ENCODE measurements at regions not wholly inside any gene's neighbourhood (a gene's known extent, or its start where the extent isn't known, plus 50 kb on each side); places are given as distances from the start of the nearest gene placed in this dataset.
A peak's percentile ranks its signal among the peaks of the same experiment; 100 is the strongest.
"Not testable (repeated sequence)": the region's sequence is repeated elsewhere in the genome, so short reads cannot be mapped to it uniquely, and the experiment has no call there.

DNA sequence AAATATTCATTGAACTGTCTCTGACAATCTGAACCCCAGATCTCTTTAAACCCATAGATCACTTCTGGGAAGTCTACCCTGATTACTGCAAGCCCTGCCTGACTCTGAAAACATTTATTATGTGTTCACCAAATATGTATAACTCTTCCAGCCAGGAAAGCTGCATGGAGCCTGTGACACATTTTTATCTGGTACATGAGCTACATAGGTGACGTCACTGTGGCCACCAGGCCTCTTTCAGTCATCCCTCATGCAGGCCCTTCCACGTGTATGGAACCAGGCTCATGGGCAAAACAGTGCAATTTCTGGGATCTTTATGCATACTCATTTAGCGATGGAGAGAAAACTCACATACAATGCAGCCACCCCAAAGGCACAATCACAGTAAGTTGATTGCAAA is 133.9 kb upstream of the NUPR2 start:
- 0 to 60% (median 0%) methylated on average over 1 to 3 of the region's 3 CpGs; no CpG with 5 or more reads in 5 of the 10 experiments for WGBS, 10 experiments
- H3K27ac ChIP-seq: no peak overlapping the region
- ATAC-seq (replicated peaks in 6 of 8): no peak
- in situ Hi-C loops (cut with MboI; ENCODE audit: low pct_unique_long_range_greater_than_20kb in 2 of 9, low sequenced_read_pairs in 9 of 9, unreplicated experiment in 9 of 9): no loop called here
- H3K4me3 ChIP-seq: no peak overlapping the region
- H3K4me1 ChIP-seq (replicated peaks in 1 of 2): no peaks in the 10 kb centered on the region

DNA sequence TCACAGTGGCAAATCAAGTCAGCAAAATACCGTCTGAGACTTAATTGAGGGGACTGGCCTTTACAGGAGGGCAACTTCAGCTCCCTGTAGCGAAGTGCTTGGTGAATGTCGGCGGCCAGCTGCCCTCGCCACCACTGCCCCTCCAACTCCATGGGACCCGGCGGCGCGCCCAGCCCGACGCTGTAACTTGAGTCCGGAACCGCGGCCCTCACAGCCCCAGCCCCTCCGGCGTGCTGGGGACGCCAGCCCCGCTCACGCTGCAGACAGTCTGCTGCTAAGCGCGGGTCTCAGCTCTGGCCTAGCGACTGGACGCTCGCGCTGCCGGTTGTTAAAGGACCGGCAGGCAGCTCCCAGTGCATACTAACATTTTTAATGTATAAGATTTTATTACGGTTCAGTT is 113.4 kb upstream of the NUPR2 start:
- 4 to 100% (median 72%) methylated on average over 1 to 14 of the region's 28 CpGs; no CpG with 5 or more reads in 1 of the 10 experiments for WGBS, 10 experiments
- in situ Hi-C loops (cut with MboI; ENCODE audit: low pct_unique_long_range_greater_than_20kb in 2 of 9, low sequenced_read_pairs in 9 of 9, unreplicated experiment in 9 of 9): no loop called here

DNA sequence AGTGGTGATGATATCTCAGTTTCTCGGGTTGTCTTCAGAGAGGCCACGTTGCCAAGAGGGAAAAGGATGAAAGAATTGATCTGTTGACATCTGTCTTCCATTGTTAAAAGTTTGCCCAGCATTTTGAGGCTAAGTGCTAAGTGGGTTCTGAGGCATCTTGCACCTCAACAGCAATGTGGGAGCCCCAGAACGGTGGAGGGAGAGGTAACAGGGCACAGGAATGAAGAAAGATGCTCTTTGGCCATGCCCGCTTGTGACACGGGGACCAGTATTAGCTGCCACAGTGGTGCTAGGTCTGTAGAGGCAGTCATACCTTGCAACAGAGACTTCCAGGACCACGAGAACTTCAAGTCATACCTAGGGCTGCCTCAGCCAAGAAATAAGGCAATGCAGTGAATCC is 106.6 kb upstream of the NUPR2 start:
- in situ Hi-C loops (cut with MboI; ENCODE audit: low pct_unique_long_range_greater_than_20kb in 2 of 9, low sequenced_read_pairs in 9 of 9, unreplicated experiment in 9 of 9): no loop called here
- no peaks in the 10 kb centered on the region for H3K4me1 ChIP-seq (replicated peaks in 1 of 2)
- no peak overlapping the region for H3K4me3 ChIP-seq
- WGBS, 10 experiments: 0 to 100% (median 34%) methylated on average over 1 to 5 of the region's 6 CpGs
- no peak overlapping the region for H3K27ac ChIP-seq
- no peak for ATAC-seq (replicated peaks in 6 of 8)

More for the DNA sequence above, 113.4 kb upstream of the NUPR2 start:
- no peak for ATAC-seq (replicated peaks in 6 of 8)
- no peaks in the 10 kb centered on the region for H3K4me1 ChIP-seq (replicated peaks in 1 of 2)
- H3K4me3 ChIP-seq: no peak overlapping the region
- no peak overlapping the region for H3K27ac ChIP-seq

DNA sequence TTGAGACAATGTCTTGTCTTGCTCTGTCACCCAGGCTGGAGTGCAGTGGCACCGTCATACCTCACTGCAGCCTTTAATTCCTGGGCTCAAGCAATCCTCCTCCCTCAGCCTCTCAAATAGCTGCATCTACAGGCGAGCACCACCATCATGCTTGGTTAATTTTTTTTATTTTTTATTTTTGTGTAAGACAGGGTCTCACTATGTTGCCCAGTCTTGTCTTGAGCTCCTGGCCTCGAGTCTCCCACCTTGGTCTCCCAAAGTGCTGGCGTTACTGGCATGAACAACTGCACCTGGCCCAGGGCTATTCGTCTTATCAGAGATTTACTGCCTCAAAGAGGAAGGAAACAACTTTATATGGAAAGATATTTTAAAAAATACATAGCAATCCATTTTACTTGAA is 102.8 kb upstream of the NUPR2 start:
- H3K4me1 ChIP-seq (replicated peaks in 1 of 2): no peaks in the 10 kb centered on the region
- H3K4me3 ChIP-seq: no peak overlapping the region
- in situ Hi-C loops (cut with MboI; ENCODE audit: low pct_unique_long_range_greater_than_20kb in 2 of 9, low sequenced_read_pairs in 9 of 9, unreplicated experiment in 9 of 9): no loop called here
- no peak for ATAC-seq (replicated peaks in 6 of 8)
- 0 to 33% (median 6%) methylated on average over 1 to 4 of the region's 5 CpGs; no CpG with 5 or more reads in 1 of the 10 experiments for WGBS, 10 experiments
- H3K27ac ChIP-seq: no peak overlapping the region

DNA sequence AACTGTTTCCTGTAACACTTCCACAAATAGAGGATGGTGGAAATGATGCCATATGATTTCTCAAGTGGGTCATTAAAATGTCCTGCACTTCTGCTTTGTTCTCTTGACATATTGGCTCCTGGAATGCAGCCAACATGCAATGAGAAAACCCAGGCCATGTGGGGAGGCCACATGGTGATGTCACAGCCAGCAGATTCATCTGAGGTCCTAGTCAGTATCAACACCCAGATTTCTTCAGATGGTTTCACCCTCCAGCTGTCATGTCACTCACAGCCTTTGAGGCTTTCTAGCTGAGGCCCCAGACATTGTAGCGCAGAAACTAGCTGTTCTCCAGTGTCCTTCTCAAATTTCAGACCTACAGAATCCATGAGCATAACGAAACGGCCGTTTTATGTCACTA is 102.3 kb upstream of the NUPR2 start:
- 0 to 78% (median 15%) methylated on average over 3 to 4 of the region's 4 CpGs; no CpG with 5 or more reads in 6 of the 10 experiments for WGBS, 10 experiments
- no peak overlapping the region for H3K27ac ChIP-seq
- H3K4me1 ChIP-seq (replicated peaks in 1 of 2): no peaks in the 10 kb centered on the region
- no peak overlapping the region for H3K4me3 ChIP-seq
- in situ Hi-C loops (cut with MboI; ENCODE audit: low pct_unique_long_range_greater_than_20kb in 2 of 9, low sequenced_read_pairs in 9 of 9, unreplicated experiment in 9 of 9): no loop called here
- ATAC-seq (replicated peaks in 6 of 8): no peak

DNA sequence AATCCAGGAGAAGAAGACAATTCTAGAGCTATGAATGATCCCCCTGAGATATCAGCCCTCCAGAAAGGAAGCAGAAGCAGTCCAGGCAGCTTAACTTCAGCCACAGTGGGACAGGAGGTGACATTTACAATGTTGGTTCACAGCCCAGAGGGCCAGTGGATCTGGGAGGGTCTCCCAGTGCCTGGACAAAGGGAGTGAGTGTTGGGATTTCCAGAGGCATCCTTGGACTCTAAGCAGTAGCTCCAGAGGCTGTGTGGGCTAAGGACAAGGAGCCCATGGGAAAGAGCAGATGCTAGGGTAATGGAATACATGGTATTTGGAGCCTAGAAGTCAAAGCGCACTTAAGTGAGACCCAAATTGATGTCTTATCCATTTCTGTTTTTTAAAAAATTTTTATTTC is 97.4 kb upstream of the NUPR2 start:
- ATAC-seq (replicated peaks in 6 of 8): no peak
- Histone ChIP-seq H3K27ac (no peak overlapping the region), H3K4me3 (no peak overlapping the region), H3K4me1 (replicated peaks in 1 of 2) (no peaks in the 10 kb centered on the region)
- 20 to 100% (median 69%) methylated on average over 1 of the region's 1 CpG; no CpG with 5 or more reads in 6 of the 10 experiments for WGBS, 10 experiments
- in situ Hi-C loops (cut with MboI; ENCODE audit: low pct_unique_long_range_greater_than_20kb in 2 of 9, low sequenced_read_pairs in 9 of 9, unreplicated experiment in 9 of 9): no loop called here

DNA sequence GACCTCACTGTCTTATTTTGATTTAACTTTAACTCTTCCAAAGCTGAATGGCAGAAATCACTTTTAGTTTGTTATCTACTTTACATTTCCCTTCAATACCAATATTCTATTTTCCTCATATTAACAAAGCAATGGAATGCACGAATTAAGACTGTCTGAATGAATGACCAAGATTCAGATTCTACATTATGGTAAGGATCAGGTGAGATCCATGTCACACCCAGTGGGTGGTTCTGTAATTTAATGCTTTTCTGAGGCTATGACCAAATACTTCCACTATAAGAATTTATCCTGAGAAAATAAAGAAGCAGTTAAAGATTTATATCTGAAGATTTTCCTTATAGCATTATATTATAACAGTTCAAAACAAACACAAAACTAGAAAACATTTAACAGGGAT is 90.2 kb upstream of the NUPR2 start:
- ATAC-seq (replicated peaks in 6 of 8): no peak
- in situ Hi-C loops (cut with MboI; ENCODE audit: low pct_unique_long_range_greater_than_20kb in 2 of 9, low sequenced_read_pairs in 9 of 9, unreplicated experiment in 9 of 9): no loop called here
- no peak overlapping the region for H3K4me3 ChIP-seq
- no peak overlapping the region for H3K27ac ChIP-seq
- 0 to 22% (median 0%) methylated on average over 1 of the region's 1 CpG; no CpG with 5 or more reads in 3 of the 10 experiments for WGBS, 10 experiments
- no peaks in the 10 kb centered on the region for H3K4me1 ChIP-seq (replicated peaks in 1 of 2)

DNA sequence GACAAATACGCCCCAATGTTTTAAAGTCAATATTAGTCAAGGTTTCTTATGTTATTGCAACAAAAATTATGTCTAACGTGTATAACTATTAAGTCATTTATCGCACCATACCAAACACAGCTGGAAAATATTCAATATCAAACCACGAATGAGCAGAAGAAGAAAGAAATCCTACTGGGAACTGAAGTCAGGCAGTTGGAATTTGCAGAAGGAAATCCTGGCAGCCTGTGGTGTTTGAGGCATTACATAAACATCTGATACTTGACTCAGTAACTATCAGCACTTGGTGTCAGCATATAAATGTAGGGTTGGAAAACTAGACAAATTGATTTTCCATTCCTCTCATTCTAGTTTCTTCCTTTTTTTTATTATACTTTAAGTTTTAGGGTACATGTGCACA is 83.4 kb upstream of the NUPR2 start:
- no peak overlapping the region for H3K4me3 ChIP-seq
- 12 to 57% (median 27%) methylated on average over 1 to 4 of the region's 4 CpGs; no CpG with 5 or more reads in 1 of the 10 experiments for WGBS, 10 experiments
- no peak overlapping the region for H3K27ac ChIP-seq
- ATAC-seq (replicated peaks in 6 of 8): no peak
- no peaks in the 10 kb centered on the region for H3K4me1 ChIP-seq (replicated peaks in 1 of 2)
- in situ Hi-C loops (cut with MboI; ENCODE audit: low pct_unique_long_range_greater_than_20kb in 2 of 9, low sequenced_read_pairs in 9 of 9, unreplicated experiment in 9 of 9): no loop called here

DNA sequence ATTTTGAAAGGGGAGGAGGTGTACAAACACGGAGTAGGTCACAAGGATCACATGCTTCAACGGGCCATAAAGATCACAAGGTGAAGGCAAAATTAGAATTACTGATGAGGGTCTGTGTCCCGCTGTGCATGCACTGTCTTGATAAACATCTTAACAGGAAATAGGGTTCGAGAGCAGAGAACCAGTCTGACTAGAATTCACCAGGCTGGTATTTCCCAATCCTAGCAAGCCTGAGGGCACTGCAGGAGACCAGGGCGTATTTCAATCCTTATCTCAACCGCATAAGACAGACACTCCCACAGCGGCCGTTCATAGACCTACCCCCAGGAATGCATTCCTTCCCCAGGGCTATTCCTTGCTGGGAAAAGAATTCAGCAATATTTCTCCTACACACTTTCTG is 80.0 kb upstream of the NUPR2 start:
- H3K4me3 ChIP-seq; in situ Hi-C loops (cut with MboI; ENCODE audit: low pct_unique_long_range_greater_than_20kb in 2 of 9, low sequenced_read_pairs in 9 of 9, unreplicated experiment in 9 of 9); H3K4me1 ChIP-seq (replicated peaks in 1 of 2); ATAC-seq (replicated peaks in 6 of 8); H3K27ac ChIP-seq: not testable (repeated sequence)
- 0 to 67% (median 33%) methylated on average over 1 to 8 of the region's 8 CpGs; no CpG with 5 or more reads in 1 of the 10 experiments for WGBS, 10 experiments

DNA sequence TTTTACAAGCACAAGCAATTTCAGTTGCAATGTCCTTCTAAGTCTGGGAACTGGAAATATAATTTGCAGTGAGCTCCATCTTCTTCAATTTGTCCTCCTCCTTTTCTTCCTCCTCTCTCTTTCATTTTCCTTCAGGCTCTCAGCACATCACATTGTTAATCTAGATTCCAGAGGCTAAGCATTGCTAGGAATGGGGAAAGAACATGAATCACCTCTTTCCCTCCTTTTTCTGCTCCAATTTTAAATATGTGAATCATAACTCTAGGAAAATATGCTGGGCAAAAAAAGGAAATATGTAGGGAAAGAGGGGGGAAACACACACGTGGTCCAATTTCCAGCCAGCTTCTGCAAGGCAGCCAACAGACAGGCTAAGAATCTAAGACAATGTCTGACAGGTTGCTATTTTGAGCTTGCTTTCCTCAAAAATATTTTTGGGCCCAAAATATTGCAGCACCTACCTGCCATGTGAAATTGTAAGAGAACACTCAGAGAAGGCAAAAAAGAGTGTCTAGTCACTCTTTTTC is 72.7 kb upstream of the NUPR2 start:
- 0% methylated on average over 1 of the region's 1 CpG; no CpG with 5 or more reads in 6 of the 10 experiments for WGBS, 10 experiments
- ATAC-seq (replicated peaks in 6 of 8): no peak
- in situ Hi-C loops (cut with MboI; ENCODE audit: low pct_unique_long_range_greater_than_20kb in 2 of 9, low sequenced_read_pairs in 9 of 9, unreplicated experiment in 9 of 9): no loop called here
- Histone ChIP-seq H3K4me3 (no peak overlapping the region), H3K4me1 (replicated peaks in 1 of 2) (no peaks in the 10 kb centered on the region), H3K27ac (no peak overlapping the region)

DNA sequence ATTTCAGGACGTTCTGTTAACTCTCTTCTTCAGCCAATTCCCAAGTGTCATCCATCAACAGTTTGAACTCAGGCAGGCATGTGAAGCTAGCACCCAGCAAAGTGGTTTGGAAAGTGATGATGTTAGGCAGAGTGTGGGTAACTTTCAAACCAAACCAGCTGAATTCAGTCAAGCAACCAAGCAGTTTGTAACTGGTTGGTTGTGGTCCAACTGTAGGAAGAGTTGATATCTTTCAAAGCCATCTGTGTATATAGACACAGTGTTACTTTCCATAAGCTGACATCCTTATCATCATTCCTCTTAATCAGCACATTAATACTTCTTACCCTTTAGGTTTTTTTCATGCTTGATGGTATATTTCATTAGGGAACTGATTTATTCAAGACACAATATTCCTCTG is 72.2 kb upstream of the NUPR2 start:
- 0% methylated on average over 1 of the region's 1 CpG; no CpG with 5 or more reads in 4 of the 10 experiments for WGBS, 10 experiments

DNA sequence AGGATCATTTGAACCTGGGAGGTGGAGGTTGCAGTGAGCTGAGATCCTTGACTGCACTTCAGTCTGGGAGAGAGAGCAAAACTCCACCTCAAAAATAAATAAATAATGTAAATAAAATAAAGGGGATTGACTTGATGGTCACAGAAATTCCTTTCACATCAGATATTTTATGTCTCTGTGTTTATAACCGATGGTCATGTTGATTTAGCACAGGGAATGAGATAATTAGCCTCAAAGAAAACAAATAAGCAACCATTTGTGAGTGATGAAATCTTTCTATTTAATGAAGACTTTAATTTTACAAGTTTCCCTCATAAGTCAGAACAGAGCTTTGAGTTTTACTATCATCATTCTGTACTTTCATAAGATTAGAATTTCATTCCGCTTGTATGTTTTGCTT is 64.8 kb upstream of the NUPR2 start:
- no peak overlapping the region for H3K4me3 ChIP-seq
- in situ Hi-C loops (cut with MboI; ENCODE audit: low pct_unique_long_range_greater_than_20kb in 2 of 9, low sequenced_read_pairs in 9 of 9, unreplicated experiment in 9 of 9): no loop called here
- no peaks in the 10 kb centered on the region for H3K4me1 ChIP-seq (replicated peaks in 1 of 2)
- 0 to 63% (median 20%) methylated on average over 1 to 2 of the region's 2 CpGs; no CpG with 5 or more reads in 1 of the 10 experiments for WGBS, 10 experiments
- no peak for ATAC-seq (replicated peaks in 6 of 8)
- H3K27ac ChIP-seq: no peak overlapping the region

More for the DNA sequence above, 72.2 kb upstream of the NUPR2 start:
- ATAC-seq (replicated peaks in 6 of 8): no peak
- in situ Hi-C loops (cut with MboI; ENCODE audit: low pct_unique_long_range_greater_than_20kb in 2 of 9, low sequenced_read_pairs in 9 of 9, unreplicated experiment in 9 of 9): no loop called here
- Histone ChIP-seq H3K4me1 (replicated peaks in 1 of 2) (no peaks in the 10 kb centered on the region), H3K27ac (no peak overlapping the region), H3K4me3 (no peak overlapping the region)

DNA sequence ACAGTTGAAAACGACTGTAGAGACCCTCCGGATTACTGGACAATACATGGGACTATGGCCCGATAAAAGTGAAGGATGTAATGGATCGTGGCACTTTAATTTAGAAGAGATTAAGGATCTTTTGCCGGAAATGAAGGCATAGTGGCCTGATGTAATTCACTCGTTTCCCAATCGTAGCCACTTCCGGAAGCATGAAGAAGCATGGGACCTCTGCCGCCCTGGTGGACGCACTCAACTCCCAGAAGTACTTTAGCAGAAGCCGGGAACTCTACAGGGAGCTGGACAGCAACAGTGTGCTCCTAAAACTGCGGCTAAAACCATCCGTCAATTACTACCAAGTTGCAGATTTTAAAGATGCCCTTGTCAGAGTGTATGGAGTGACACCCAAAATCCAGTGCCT is 59.6 kb upstream of the NUPR2 start:
- Histone ChIP-seq H3K27ac (no peak overlapping the region), H3K4me1 (replicated peaks in 1 of 2) (no peaks in the 10 kb centered on the region), H3K4me3 (no peak overlapping the region)
- in situ Hi-C loops (cut with MboI; ENCODE audit: low pct_unique_long_range_greater_than_20kb in 2 of 9, low sequenced_read_pairs in 9 of 9, unreplicated experiment in 9 of 9): no loop called here
- ATAC-seq (replicated peaks in 6 of 8): peak in 1 of 8 experiments; percentile 58
- WGBS, 10 experiments: 3 to 80% (median 39%) methylated on average over 2 to 8 of the region's 13 CpGs; no CpG with 5 or more reads in 3 of the 10 experiments
